ENCODE measurements at regions not wholly inside any gene's neighbourhood (a gene's known extent, or its start where the extent isn't known, plus 50 kb on each side); places are given as distances from the start of the nearest gene placed in this dataset.

- Histone ChIP-seq H4K20me1 (ENCODE audit: control insufficient read depth, insufficient read depth) (no peaks in the 10 kb centered on the region), H3K9me3 (replicated peaks; ENCODE audit: control insufficient read depth, insufficient read depth, low read length) (no peaks in the 10 kb centered on the region), H3K36me3 (ENCODE audit: control insufficient read depth in 2 of 2, insufficient read depth in 2 of 2, low read length in 1 of 2) (peaks cover 7 to 50% of the 10 kb centered on the region in 2 experiments; a peak in 3 of 4 replicates), H3K4me3 (no peak overlapping the region), H3K27ac (ENCODE audit: control insufficient read depth, insufficient read depth) (no peak overlapping the region), H3K79me2 (ENCODE audit: control insufficient read depth, insufficient read depth, low read length) (no peaks in the 10 kb centered on the region), H3K27me3 (replicated peaks in 1 of 2; ENCODE audit: control insufficient read depth in 2 of 2, insufficient read depth in 2 of 2, low read length in 1 of 2) (no peaks in the 10 kb centered on the region), H2AFZ (ENCODE audit: control insufficient read depth, low read depth, low read length) (no peak overlapping the region), H3K4me1 (ENCODE audit: control insufficient read depth, insufficient read depth, low read length) (peaks cover 13% of the 10 kb centered on the region), H3K4me2 (ENCODE audit: control insufficient read depth, insufficient read depth) (no peak overlapping the region), H3K9ac (ENCODE audit: control insufficient read depth, insufficient read depth, low read length) (no peak overlapping the region)
- FAIRE-seq (no peak), DNase-seq (ENCODE audit: low read depth, low spot score) (no peak), ATAC-seq (no peak)
- RAD21 ChIA-PET (ENCODE audit: unreplicated experiment): no interaction called here
- 93% methylated on average over 7 of the region's 7 CpGs for WGBS (ENCODE audit: insufficient coverage, insufficient replicate concordance, low lambda C conversion rate, missing lambda C conversion rate)
- CTCF ChIA-PET: no interaction called here
- SMC1A ChIA-PET (ENCODE audit: uncharacterized antibody, unreplicated experiment): no interaction called here
- POLR2A ChIA-PET: interaction anchor here (1.0 kb wide), 1 partner anchor 18 kb away, joined by 3 read pairs; no protein-coding TSS in a partner anchor
- intact Hi-C loops (cut with micrococcal nuclease; ENCODE audit: unreplicated experiment): loop anchor here (10.0 kb wide), 1 partner anchor 363 kb away; no protein-coding TSS in a partner anchor
- BruUV-seq (replicated peaks): no TSS peak
- no peak for TF ChIP-seq ZNF274 (IDR thresholded peaks at IDR 0.05; ENCODE audit: insufficient read depth, insufficient read length)
- no peak for TF ChIP-seq JUNB (IDR thresholded peaks at IDR 0.05)
- TF ChIP-seq SPI1 (IDR thresholded peaks at IDR 0.05; ENCODE audit: borderline replicate concordance, insufficient read depth, low read depth, low read length): no peak
- TF ChIP-seq PML (IDR thresholded peaks at IDR 0.05; ENCODE audit: low read length): no peak
- TF ChIP-seq E2F8 (IDR thresholded peaks at IDR 0.05; ENCODE audit: low read depth, partially characterized antibody): no peak
- TF ChIP-seq CBX3 (IDR thresholded peaks at IDR 0.05; ENCODE audit: borderline replicate concordance, low read depth): no peak
- TF ChIP-seq PKNOX1 (IDR thresholded peaks at IDR 0.05): no peak
- TF ChIP-seq ZZZ3 (IDR thresholded peaks at IDR 0.05; ENCODE audit: control insufficient read depth, insufficient read length, low read depth): no peak
- no peak for TF ChIP-seq YY1 (IDR thresholded peaks at IDR 0.05; ENCODE audit: low read depth, low read length)
- TF ChIP-seq ASH2L (IDR thresholded peaks at IDR 0.05; ENCODE audit: borderline replicate concordance, low read depth): no peak
- no peak for TF ChIP-seq RBBP5 (conservative IDR thresholded peaks at IDR 0.05)
- no peak for TF ChIP-seq MAX (IDR thresholded peaks at IDR 0.05; ENCODE audit: low read depth, low read length)
- TF ChIP-seq MXI1 (IDR thresholded peaks at IDR 0.05; ENCODE audit: low read depth, low read length): no peak
- no peak for TF ChIP-seq PAX5 (IDR thresholded peaks at IDR 0.05; ENCODE audit: borderline replicate concordance, low read depth, low read length)
- no peak for TF ChIP-seq NFIC (IDR thresholded peaks at IDR 0.05; ENCODE audit: low read depth, low read length)
- no peak for TF ChIP-seq RFX5 (IDR thresholded peaks at IDR 0.05; ENCODE audit: low read depth, low read length)
- TF ChIP-seq IKZF1 (conservative IDR thresholded peaks at IDR 0.05): no peak
- TF ChIP-seq RAD21 (IDR thresholded peaks at IDR 0.05; ENCODE audit: insufficient read depth, low read depth, low read length): no peak
- TF ChIP-seq HCFC1 (IDR thresholded peaks at IDR 0.05; ENCODE audit: low read length): no peak
- TF ChIP-seq ZNF207 (IDR thresholded peaks at IDR 0.05; ENCODE audit: borderline replicate concordance): no peak
- in situ Hi-C loops (cut with MboI): no loop called here
Observed at GRCh38 chr12:124397399-124397679, 102.4 kb downstream of the RFLNA start.

All from GM12878 (cell line).